ENCODE measurements at regions not wholly inside any gene's neighbourhood (a gene's known extent, or its start where the extent isn't known, plus 50 kb on each side); places are given as distances from the start of the nearest gene placed in this dataset.

- TF ChIP-seq POLR2A (IDR thresholded peaks at IDR 0.05) = no peak
- TF ChIP-seq CTCF (IDR thresholded peaks at IDR 0.05) = no peak
These were observed 95.7 kb downstream of the NIBAN1 start for GRCh38 chr1:184878602-184879001.

Measured in uterus (tissue), 2 donors.